Progenitor cell of endocrine pancreas (in vitro differentiated cells): ENCODE measurements at regions not wholly inside any gene's neighbourhood (a gene's known extent, or its start where the extent isn't known, plus 50 kb on each side); places are given as distances from the start of the nearest gene placed in this dataset.

Experiments
- DNase-seq: peaks from one replicate; pipeline ENCODE4 v3.0.0; 2021; ENCODE audit warnings: low spot score; ENCODE audit not compliant: unreplicated experiment
- H3K27ac Mint-ChIP-seq: 2 replicates; pipeline ENCODE4 v1.8.0; 2021; ENCODE audit warnings: mild to moderate bottlenecking, moderate library complexity, mixed read lengths
- H3K27me3 Mint-ChIP-seq: 2 replicates; pipeline ENCODE4 v1.8.0; 2021; ENCODE audit warnings: mixed read lengths
- H3K36me3 Mint-ChIP-seq: 2 replicates; pipeline ENCODE4 v1.8.0; 2022; ENCODE audit warnings: mixed read lengths; ENCODE audit not compliant: insufficient read depth
- H3K4me1 Mint-ChIP-seq: 2 replicates; pipeline ENCODE4 v1.8.0; 2021; ENCODE audit warnings: low read depth, mixed read lengths
- H3K4me3 Mint-ChIP-seq: 2 replicates; pipeline ENCODE4 v1.8.0; 2021; ENCODE audit warnings: low read depth, mild to moderate bottlenecking, moderate library complexity, mixed read lengths
- H3K9me3 Mint-ChIP-seq: 2 replicates; pipeline ENCODE4 v1.8.0; 2021; ENCODE audit warnings: low read depth, mixed read lengths
- TF ChIP-seq, protein P1 (sequence below): fragments of 200-600 bp; sonication (generic); IDR thresholded peaks from one replicate; pipeline ENCODE4 v1.5.0; 2021; ENCODE audit warnings: antibody characterized with exemption, mild to moderate bottlenecking; ENCODE audit not compliant: unreplicated experiment

DNA sequence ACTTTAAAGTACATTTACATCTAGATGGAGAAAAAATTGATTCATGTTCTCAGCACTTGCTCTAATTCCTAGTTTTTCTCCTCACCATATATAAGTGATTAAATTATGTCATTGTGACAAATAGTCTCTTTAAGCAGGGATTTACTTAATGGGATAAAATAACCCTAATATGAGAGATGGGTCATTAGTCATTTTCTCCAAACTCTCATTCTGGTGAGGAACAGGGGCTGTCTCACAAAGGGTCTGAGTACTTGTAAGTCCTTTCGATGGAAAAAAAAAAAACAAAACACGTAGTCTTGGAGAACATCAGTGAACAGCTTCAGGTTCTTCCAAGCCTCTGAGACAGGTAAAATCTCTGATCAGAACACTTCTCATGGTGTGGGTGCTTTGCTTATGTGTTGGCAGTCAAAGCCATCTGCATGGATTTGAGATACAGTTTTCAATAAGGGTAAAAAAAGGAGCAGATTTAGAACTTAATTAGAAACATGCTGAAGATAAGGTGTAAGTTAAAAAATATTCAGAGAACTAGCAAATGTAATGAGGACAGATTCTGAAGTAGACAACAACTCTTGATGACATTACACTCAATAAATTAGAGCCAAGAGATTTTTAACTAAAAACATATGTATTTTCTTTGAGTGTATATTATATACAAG, 1668.9 kb upstream of the MIR17HG start:
- Mint-ChIP-seq H3K36me3 (no peaks in the 10 kb centered on the region), H3K27me3 (no peaks in the 10 kb centered on the region), H3K27ac (no peak overlapping the region), H3K9me3 (peaks cover 3% of the 10 kb centered on the region), H3K4me1 (peaks cover 2% of the 10 kb centered on the region), H3K4me3 (no peak overlapping the region)
- no peak for DNase-seq
- TF ChIP-seq, protein P1, sequence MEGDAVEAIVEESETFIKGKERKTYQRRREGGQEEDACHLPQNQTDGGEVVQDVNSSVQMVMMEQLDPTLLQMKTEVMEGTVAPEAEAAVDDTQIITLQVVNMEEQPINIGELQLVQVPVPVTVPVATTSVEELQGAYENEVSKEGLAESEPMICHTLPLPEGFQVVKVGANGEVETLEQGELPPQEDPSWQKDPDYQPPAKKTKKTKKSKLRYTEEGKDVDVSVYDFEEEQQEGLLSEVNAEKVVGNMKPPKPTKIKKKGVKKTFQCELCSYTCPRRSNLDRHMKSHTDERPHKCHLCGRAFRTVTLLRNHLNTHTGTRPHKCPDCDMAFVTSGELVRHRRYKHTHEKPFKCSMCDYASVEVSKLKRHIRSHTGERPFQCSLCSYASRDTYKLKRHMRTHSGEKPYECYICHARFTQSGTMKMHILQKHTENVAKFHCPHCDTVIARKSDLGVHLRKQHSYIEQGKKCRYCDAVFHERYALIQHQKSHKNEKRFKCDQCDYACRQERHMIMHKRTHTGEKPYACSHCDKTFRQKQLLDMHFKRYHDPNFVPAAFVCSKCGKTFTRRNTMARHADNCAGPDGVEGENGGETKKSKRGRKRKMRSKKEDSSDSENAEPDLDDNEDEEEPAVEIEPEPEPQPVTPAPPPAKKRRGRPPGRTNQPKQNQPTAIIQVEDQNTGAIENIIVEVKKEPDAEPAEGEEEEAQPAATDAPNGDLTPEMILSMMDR: no peak

DNA sequence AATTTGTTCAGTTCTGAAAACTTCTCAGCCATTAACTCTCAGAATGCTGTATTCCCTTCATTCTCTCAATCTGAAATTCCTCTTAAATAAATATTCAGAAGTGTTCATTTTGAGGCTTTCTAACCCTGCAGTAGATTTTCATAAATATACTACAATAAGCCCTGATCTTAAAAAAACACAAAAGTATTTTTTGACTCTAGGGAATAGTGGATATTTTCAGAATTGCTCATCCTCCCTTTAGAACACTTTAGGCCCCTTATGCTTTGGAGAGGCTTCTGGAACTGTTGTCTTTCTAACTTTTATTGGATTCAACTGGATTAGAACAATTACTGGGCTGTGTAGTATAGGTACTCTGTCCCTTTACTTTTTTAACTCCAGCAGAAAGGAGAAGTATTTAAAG, 1662.6 kb upstream of the MIR17HG start:
- H3K36me3 Mint-ChIP-seq: no peaks in the 10 kb centered on the region
- no peaks in the 10 kb centered on the region for H3K27me3 Mint-ChIP-seq
- TF ChIP-seq, protein P1: no peak
- peaks cover 3% of the 10 kb centered on the region for H3K9me3 Mint-ChIP-seq
- no peak overlapping the region for H3K4me3 Mint-ChIP-seq
- H3K27ac Mint-ChIP-seq: no peak overlapping the region
- peaks cover 2% of the 10 kb centered on the region for H3K4me1 Mint-ChIP-seq
- no peak for DNase-seq

DNA sequence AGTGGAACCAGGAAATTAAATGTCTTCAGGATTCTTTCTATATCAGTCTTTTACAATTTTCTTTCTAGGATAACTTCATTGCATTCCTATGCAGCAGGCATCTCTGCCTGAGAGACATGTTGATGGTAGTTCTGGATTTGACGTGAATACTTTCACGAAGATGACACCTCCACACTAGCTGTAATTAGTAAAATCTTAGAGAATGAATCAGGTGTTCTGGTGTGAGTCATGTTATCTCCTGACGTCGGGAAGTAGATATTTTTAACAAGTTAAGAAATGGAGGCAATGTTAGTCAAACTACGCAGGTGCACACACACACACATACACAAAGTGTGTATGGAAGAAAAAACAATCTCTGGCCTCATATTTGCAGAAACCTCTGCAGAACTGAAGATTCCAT, 1661.3 kb upstream of the MIR17HG start:
- H3K4me3 Mint-ChIP-seq: no peak overlapping the region
- H3K4me1 Mint-ChIP-seq: peaks cover 2% of the 10 kb centered on the region
- peaks cover 3% of the 10 kb centered on the region for H3K9me3 Mint-ChIP-seq
- no peak overlapping the region for H3K27ac Mint-ChIP-seq
- H3K36me3 Mint-ChIP-seq: no peaks in the 10 kb centered on the region
- no peaks in the 10 kb centered on the region for H3K27me3 Mint-ChIP-seq
- no peak for DNase-seq
- TF ChIP-seq, protein P1: no peak

DNA sequence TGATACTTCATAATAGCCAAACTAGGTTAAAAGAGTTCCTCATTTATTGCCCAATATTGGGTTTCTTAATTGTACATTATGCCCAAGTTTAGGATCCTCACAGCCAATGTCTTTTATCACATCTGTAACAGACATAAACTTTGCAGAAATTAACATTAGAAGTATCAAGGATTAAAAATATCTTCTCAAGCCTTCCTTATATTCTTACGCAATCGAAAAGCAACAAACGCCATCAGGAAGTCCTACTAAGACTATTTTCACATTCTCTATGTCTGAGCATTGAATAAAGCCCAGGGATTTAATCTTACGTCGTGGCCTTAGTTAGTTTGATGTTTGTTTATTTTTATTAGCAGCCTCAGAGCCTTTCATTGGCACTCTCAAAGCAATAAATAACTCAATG, 1660.4 kb upstream of the MIR17HG start:
- H3K27me3 Mint-ChIP-seq: no peaks in the 10 kb centered on the region
- peaks cover 2% of the 10 kb centered on the region for H3K4me1 Mint-ChIP-seq
- no peak for DNase-seq
- no peak overlapping the region for H3K4me3 Mint-ChIP-seq
- no peaks in the 10 kb centered on the region for H3K9me3 Mint-ChIP-seq
- H3K36me3 Mint-ChIP-seq: no peaks in the 10 kb centered on the region
- no peak overlapping the region for H3K27ac Mint-ChIP-seq
- TF ChIP-seq, protein P1: no peak

DNA sequence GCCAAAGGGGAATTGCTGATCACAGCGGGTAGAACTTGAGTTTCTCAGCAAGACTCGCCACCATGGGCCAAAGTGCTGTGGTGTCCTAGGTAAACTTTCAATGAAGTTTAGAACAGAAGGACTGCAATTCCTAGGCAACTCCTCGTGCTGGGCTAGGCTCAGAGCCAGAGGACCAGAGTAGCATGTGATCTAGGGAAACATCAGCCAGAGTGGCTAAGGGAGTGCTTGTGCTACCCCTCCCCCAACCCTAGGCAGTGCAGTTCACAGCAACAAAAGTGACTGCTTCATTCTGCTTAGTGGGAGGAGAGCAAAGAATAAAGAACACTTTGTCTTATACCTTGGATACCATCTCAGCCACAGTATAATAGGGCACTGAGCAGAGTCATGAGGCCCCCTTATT, 1658.6 kb upstream of the MIR17HG start:
- Mint-ChIP-seq H3K27ac (no peak overlapping the region), H3K9me3 (no peaks in the 10 kb centered on the region), H3K4me3 (no peak overlapping the region), H3K36me3 (no peaks in the 10 kb centered on the region), H3K4me1 (peaks cover 2% of the 10 kb centered on the region), H3K27me3 (no peaks in the 10 kb centered on the region)
- TF ChIP-seq, protein P1: no peak
- no peak for DNase-seq
